H9 (cell line): ENCODE measurements at regions not wholly inside any gene's neighbourhood (a gene's known extent, or its start where the extent isn't known, plus 50 kb on each side); places are given as distances from the start of the nearest gene placed in this dataset.

ENCODE experiments used
- DNase-seq: peaks from one replicate; pipeline ENCODE4 v3.0.0-alpha.2; 2017
- H2AFZ ChIP-seq: one replicate; pipeline ENCODE4 v1.6.1; 2013; ENCODE audit warnings: mild to moderate bottlenecking, low read length, control low read depth, moderate library complexity
- H2AK5ac ChIP-seq: 2 replicates; pipeline ENCODE4 v1.6.1; 2013; ENCODE audit warnings: low read length, control low read depth, mixed read lengths; ENCODE audit not compliant: insufficient read length
- H2BK120ac ChIP-seq: one replicate; pipeline ENCODE4 v1.6.1; 2013; ENCODE audit warnings: low read depth, mild to moderate bottlenecking, low read length, control low read depth, inconsistent platforms; ENCODE audit not compliant: poor library complexity, severe bottlenecking
- H2BK12ac ChIP-seq: 2 replicates; pipeline ENCODE4 v1.6.1; 2013; ENCODE audit warnings: low read length, control low read depth, mixed read lengths, low read depth; ENCODE audit not compliant: insufficient read length
- H2BK15ac ChIP-seq: 2 replicates; pipeline ENCODE4 v1.6.1; 2013; ENCODE audit warnings: low read depth, low read length, control low read depth
- H2BK20ac ChIP-seq: one replicate; pipeline ENCODE4 v1.6.1; 2013; ENCODE audit warnings: low read depth, mild to moderate bottlenecking, low read length, control low read depth, inconsistent platforms; ENCODE audit not compliant: poor library complexity, severe bottlenecking
- H2BK5ac ChIP-seq: 2 replicates; pipeline ENCODE4 v1.6.1; 2013; ENCODE audit warnings: low read length, control low read depth, mixed read lengths; ENCODE audit not compliant: insufficient read length
- H3K14ac ChIP-seq: 2 replicates; pipeline ENCODE4 v1.6.1; 2013; ENCODE audit warnings: low read length, control low read depth; ENCODE audit not compliant: insufficient read depth
- H3K18ac ChIP-seq: 2 replicates; pipeline ENCODE4 v1.6.1; 2013; ENCODE audit warnings: low read depth, mild to moderate bottlenecking, mixed read lengths, low read length, control low read depth; ENCODE audit not compliant: insufficient read length
- H3K23ac ChIP-seq: 2 replicates; pipeline ENCODE4 v1.6.1; 2013; ENCODE audit warnings: low read length, control low read depth, mixed read lengths, low read depth; ENCODE audit not compliant: insufficient read length
- H3K23me2 ChIP-seq: 2 replicates; pipeline ENCODE4 v1.6.1; 2013; ENCODE audit warnings: low read depth, mild to moderate bottlenecking, mixed read lengths, low read length, control low read depth; ENCODE audit not compliant: insufficient read length, poor library complexity, severe bottlenecking
- H3K27ac ChIP-seq: 2 replicates; pipeline ENCODE4 v1.5.1; 2013; ENCODE audit warnings: low read length, control low read depth, mixed read lengths, low read depth; ENCODE audit not compliant: insufficient read length
- H3K27me3 ChIP-seq: 2 replicates; pipeline ENCODE4 v1.6.1; 2013; ENCODE audit warnings: low read length, control low read depth, inconsistent platforms; ENCODE audit not compliant: insufficient read depth
- H3K4ac ChIP-seq: 2 replicates; pipeline ENCODE4 v1.6.1; 2013; ENCODE audit warnings: low read depth, mild to moderate bottlenecking, control low read depth, inconsistent platforms, low read length, moderate library complexity
- H3K4me1 ChIP-seq: 2 replicates; pipeline ENCODE4 v1.6.1; 2013; ENCODE audit warnings: low read length, control low read depth, inconsistent platforms; ENCODE audit not compliant: insufficient read depth
- H3K4me2 ChIP-seq: 2 replicates; pipeline ENCODE4 v1.6.1; 2013; ENCODE audit warnings: low read length, control low read depth, mixed read lengths; ENCODE audit not compliant: insufficient read length, insufficient read depth
- H3K56ac ChIP-seq: 2 replicates; pipeline ENCODE4 v1.6.1; 2013; ENCODE audit warnings: low read depth, mild to moderate bottlenecking, mixed read lengths, low read length, control low read depth; ENCODE audit not compliant: insufficient read length
- H3K79me1 ChIP-seq: 2 replicates; pipeline ENCODE4 v1.6.1; 2013; ENCODE audit warnings: low read depth, mild to moderate bottlenecking, moderate library complexity, low read length, control low read depth, inconsistent platforms; ENCODE audit not compliant: insufficient read depth, poor library complexity, severe bottlenecking
- H3K79me2 ChIP-seq: 2 replicates; pipeline ENCODE4 v1.6.1; 2013; ENCODE audit warnings: low read length, control low read depth, inconsistent platforms; ENCODE audit not compliant: insufficient read depth
- H3K9ac ChIP-seq: 2 replicates; pipeline ENCODE4 v1.6.1; 2013; ENCODE audit warnings: low read length, control low read depth, mixed read lengths; ENCODE audit not compliant: insufficient read length; ENCODE audit errors: extremely low read depth
- H3K9me3 ChIP-seq: one replicate; pipeline ENCODE4 v1.6.1; 2013; ENCODE audit warnings: low read depth, low read length, inconsistent platforms; ENCODE audit not compliant: control insufficient read depth
- H3T11ph ChIP-seq: one replicate; pipeline ENCODE4 v1.6.1; 2013; ENCODE audit warnings: mild to moderate bottlenecking, low read length, control low read depth, inconsistent platforms
- H4K20me1 ChIP-seq: one replicate; pipeline ENCODE4 v1.6.1; 2013; ENCODE audit not compliant: control insufficient read depth, insufficient read length, insufficient read depth
- H4K5ac ChIP-seq: 2 replicates; pipeline ENCODE4 v1.6.1; 2013; ENCODE audit warnings: low read depth, mild to moderate bottlenecking, mixed read lengths, low read length, control low read depth; ENCODE audit not compliant: insufficient read length
- H4K8ac ChIP-seq: replicated peaks from 2 replicates; pipeline ENCODE4 v1.6.1; 2013; ENCODE audit warnings: low read length, control low read depth, mixed read lengths, low read depth; ENCODE audit not compliant: insufficient read length
- H4K91ac ChIP-seq: 2 replicates; pipeline ENCODE4 v1.6.1; 2013; ENCODE audit warnings: low read depth, mild to moderate bottlenecking, moderate library complexity, mixed read lengths, low read length, control low read depth; ENCODE audit not compliant: insufficient read length
- H3K27ac Mint-ChIP-seq, 3 experiments: 2 replicates in 2 of 3; 3 replicates in 1 of 3; pipeline ENCODE4 v1.8.0; 2020 to 2021; ENCODE audit warnings: mixed read lengths in 3 of 3, mild to moderate bottlenecking in 1 of 3, moderate library complexity in 1 of 3
- H3K27me3 Mint-ChIP-seq: 2 replicates; pipeline ENCODE4 v1.8.0; 2021; ENCODE audit warnings: low read depth, mild to moderate bottlenecking, moderate library complexity, mixed read lengths
- H3K36me3 Mint-ChIP-seq, 3 experiments: 2 replicates in 2 of 3; 3 replicates in 1 of 3; pipeline ENCODE4 v1.8.0; 2020 to 2021; ENCODE audit warnings: low read depth in 3 of 3, mixed read lengths in 3 of 3; ENCODE audit not compliant: insufficient read depth in 1 of 3
- H3K4me1 Mint-ChIP-seq, 2 experiments: 2 replicates each; pipeline ENCODE4 v1.8.0; 2020; ENCODE audit warnings: mixed read lengths in 2 of 2
- H3K4me3 Mint-ChIP-seq, 2 experiments: 2 replicates in 1 of 2; 3 replicates in 1 of 2; pipeline ENCODE4 v1.8.0; 2020 to 2021; ENCODE audit warnings: mild to moderate bottlenecking in 2 of 2, mixed read lengths in 2 of 2, moderate library complexity in 1 of 2
- H3K9me3 Mint-ChIP-seq, 2 experiments: 2 replicates in 1 of 2; 3 replicates in 1 of 2; pipeline ENCODE4 v1.8.0; 2020; ENCODE audit warnings: mild to moderate bottlenecking in 2 of 2, mixed read lengths in 2 of 2, moderate library complexity in 1 of 2
- WGBS: extraction: QIAGEN DNeasy Blood & Tissue Kit; methylation state at CpG from one replicate; pipeline ENCODE4 v1.1.7; 2013; ENCODE audit warnings: missing lambda C conversion rate, low lambda C conversion rate, mixed read lengths; ENCODE audit not compliant: insufficient read length; ENCODE audit errors: extremely low coverage; 5-methylcytosine and 5-hydroxymethylcytosine counted together
- TF ChIP-seq, protein P1 (sequence below): fragments of 200-600 bp; sonication (generic); conservative IDR thresholded peaks from 3 replicates; pipeline ENCODE4 v1.8.0; 2021; ENCODE audit warnings: antibody characterized with exemption, mild to moderate bottlenecking

DNA sequence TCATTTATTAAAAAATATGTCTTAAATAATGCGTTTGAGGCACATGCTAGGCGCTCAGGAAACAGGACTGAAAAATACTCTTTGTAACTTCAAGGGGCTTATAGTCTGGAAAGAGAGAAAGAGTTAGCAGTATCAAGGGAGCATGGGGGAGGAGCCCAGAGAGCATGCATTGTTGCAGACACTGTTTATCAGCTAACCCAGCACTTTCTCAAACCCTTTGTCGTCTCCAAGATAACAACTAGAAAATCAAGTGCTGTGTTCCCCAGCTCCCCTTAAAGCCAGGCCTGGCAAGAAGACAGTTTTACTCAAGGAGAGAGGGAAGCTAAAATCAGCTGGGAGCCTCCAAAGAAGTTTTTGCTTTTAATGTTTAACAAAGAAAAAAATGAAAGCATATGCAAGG, 98.4 kb downstream of the PERP start:
- no peak overlapping the region for H3K4ac ChIP-seq
- no peaks in the 10 kb centered on the region for H3K79me2 ChIP-seq
- no peaks in the 10 kb centered on the region; the same call in 1 of the 2 replicates for H3K27me3 Mint-ChIP-seq
- no peaks in the 10 kb centered on the region for H3K9me3 ChIP-seq
- no peak overlapping the region for H4K91ac ChIP-seq
- 0 out of 2 replicates have a peak, but pooled peaks cover 5% of the 10 kb centered on the region for H3K4me1 ChIP-seq
- DNase-seq: no peak
- no peak overlapping the region for H4K8ac ChIP-seq
- no peak overlapping the region for H3K27ac Mint-ChIP-seq
- H3K9me3 Mint-ChIP-seq: no peaks in the 10 kb centered on the region
- no peak overlapping the region for H2BK15ac ChIP-seq
- no peak overlapping the region for H3T11ph ChIP-seq
- no peaks in the 10 kb centered on the region for H4K20me1 ChIP-seq
- H3K14ac ChIP-seq: no peak overlapping the region
- no peak overlapping the region for H3K27ac ChIP-seq
- no peak overlapping the region for H2BK120ac ChIP-seq
- no peak overlapping the region for H2AFZ ChIP-seq
- H3K79me1 ChIP-seq: no peaks in the 10 kb centered on the region
- H2AK5ac ChIP-seq: no peak overlapping the region
- H3K56ac ChIP-seq: no peak overlapping the region
- H3K9ac ChIP-seq: no peak overlapping the region
- no peak overlapping the region for H4K5ac ChIP-seq
- H3K27me3 ChIP-seq: no peaks in the 10 kb centered on the region
- H3K4me3 Mint-ChIP-seq: no peak overlapping the region
- H2BK5ac ChIP-seq: no peak overlapping the region
- no CpG with 5 or more reads among the region's 3 CpGs for WGBS
- H3K36me3 Mint-ChIP-seq: no peaks in the 10 kb centered on the region
- H3K23me2 ChIP-seq: no peaks in the 10 kb centered on the region
- H2BK12ac ChIP-seq: no peak overlapping the region
- TF ChIP-seq, protein P1, sequence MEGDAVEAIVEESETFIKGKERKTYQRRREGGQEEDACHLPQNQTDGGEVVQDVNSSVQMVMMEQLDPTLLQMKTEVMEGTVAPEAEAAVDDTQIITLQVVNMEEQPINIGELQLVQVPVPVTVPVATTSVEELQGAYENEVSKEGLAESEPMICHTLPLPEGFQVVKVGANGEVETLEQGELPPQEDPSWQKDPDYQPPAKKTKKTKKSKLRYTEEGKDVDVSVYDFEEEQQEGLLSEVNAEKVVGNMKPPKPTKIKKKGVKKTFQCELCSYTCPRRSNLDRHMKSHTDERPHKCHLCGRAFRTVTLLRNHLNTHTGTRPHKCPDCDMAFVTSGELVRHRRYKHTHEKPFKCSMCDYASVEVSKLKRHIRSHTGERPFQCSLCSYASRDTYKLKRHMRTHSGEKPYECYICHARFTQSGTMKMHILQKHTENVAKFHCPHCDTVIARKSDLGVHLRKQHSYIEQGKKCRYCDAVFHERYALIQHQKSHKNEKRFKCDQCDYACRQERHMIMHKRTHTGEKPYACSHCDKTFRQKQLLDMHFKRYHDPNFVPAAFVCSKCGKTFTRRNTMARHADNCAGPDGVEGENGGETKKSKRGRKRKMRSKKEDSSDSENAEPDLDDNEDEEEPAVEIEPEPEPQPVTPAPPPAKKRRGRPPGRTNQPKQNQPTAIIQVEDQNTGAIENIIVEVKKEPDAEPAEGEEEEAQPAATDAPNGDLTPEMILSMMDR: no peak
- H2BK20ac ChIP-seq: no peak overlapping the region
- H3K18ac ChIP-seq: no peak overlapping the region
- H3K23ac ChIP-seq: no peak overlapping the region
- no peak overlapping the region for H3K4me2 ChIP-seq
- peaks cover 11 to 31% of the 10 kb centered on the region in 2 experiments for H3K4me1 Mint-ChIP-seq
